ENCODE measurements at regions not wholly inside any gene's neighbourhood (a gene's known extent, or its start where the extent isn't known, plus 50 kb on each side); places are given as distances from the start of the nearest gene placed in this dataset.

DNA sequence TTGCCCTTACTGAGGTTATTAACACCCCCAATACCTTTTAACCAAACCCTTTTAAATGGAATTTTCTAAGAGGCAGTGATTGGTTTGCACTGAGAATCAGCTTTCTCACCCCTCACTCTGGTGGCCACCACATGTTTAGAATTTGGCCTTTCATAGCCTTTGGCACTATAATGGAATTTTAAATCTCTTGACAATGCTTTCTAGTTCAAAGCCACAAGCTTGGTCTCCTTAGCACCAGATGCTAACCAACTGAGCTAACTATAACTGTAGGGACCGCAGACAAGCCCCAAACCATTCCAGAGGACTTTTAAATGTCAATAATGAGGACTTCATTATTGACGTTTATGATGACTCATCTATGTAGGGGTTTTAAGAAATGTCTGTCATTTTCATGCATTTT lies 238.7 kb upstream of the SNX7 start:
- DNase-seq (ENCODE audit: low spot score): no peak

DNA sequence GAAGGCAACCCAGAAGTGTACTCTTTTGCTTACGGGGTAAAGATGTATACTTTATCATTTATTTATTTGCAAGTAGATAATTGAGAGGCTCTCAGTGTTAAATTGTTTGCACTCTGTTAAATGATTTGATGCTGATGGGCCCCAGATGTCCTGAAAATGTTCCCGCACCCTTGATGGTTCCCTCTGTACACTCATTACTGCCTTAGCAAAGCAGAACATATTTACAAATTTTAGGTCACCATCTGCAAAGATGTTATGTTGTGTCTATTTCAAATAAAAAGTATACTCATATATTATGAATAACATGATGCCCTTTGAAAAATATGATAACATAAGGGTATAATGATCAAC lies 240.5 kb upstream of the SNX7 start:
- DNase-seq (ENCODE audit: low spot score): no peak

- DNase-seq (ENCODE audit: low spot score): no peak
These were observed 241.0 kb upstream of the SNX7 start for GRCh38 chr1:98420376-98421084.

DNA sequence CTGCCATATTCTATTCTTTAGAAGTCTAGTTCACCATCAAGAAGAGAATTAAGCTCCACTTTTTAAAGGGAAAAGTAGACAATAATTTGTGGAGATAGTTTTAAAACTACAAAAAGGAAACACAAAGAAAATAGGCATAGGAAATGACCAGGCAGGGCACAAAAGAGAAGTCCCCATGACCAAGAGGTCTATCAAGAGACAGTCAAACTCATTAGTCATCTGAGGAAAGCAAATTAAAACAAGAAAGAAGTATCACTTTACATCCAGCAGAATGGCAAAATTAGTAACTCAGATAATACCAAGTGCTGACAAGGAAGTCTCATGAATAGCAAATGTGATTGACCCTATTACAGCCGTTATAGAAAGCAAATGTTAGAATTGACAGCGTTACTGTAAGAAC lies 243.7 kb upstream of the SNX7 start:
- DNase-seq (ENCODE audit: low spot score): no peak

- DNase-seq (ENCODE audit: low spot score): no peak
These were observed 251.4 kb upstream of the SNX7 start for GRCh38 chr1:98410082-98410481.

GRCh38 chr1:98406352-98407088 lies 255.0 kb upstream of the SNX7 start:
- DNase-seq (ENCODE audit: low spot score): no peak

GRCh38 chr1:98405581-98406074 lies 255.9 kb upstream of the SNX7 start:
- DNase-seq (ENCODE audit: low spot score): no peak

GRCh38 chr1:98404866-98405265 lies 256.7 kb upstream of the SNX7 start:
- no peak for DNase-seq (ENCODE audit: low spot score)

DNA sequence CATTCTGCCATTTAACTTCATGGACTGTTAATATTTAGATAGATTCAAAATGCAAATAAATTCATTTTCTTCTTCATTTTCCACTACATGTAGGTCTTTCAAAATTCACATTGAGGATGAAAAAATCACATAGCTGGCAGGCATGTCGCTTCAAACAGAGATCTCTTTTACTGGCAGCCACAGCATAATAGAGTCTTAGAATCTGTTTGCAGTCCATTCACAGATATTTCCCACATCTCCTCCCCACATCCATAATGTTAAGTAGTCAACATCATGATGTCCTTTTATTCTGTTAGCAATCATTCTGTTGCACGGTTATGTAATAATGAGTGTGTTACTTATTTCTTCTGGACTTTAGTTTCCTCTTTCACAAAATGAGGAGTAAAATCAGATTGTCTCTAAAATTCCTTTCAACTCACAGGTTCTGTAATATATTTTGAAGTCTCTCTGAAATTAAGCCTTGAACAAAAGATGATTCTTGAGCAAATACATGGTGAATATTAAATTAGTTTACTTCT lies 257.5 kb upstream of the SNX7 start:
- DNase-seq (ENCODE audit: low spot score): no peak

- no peak for DNase-seq (ENCODE audit: low spot score)
These were observed 258.7 kb upstream of the SNX7 start for GRCh38 chr1:98402860-98403259.

- no peak for DNase-seq (ENCODE audit: low spot score)
These were observed 261.1 kb upstream of the SNX7 start for GRCh38 chr1:98400446-98400845.

- DNase-seq (ENCODE audit: low spot score): no peak
These were observed 262.3 kb upstream of the SNX7 start for GRCh38 chr1:98399218-98399617.

DNA sequence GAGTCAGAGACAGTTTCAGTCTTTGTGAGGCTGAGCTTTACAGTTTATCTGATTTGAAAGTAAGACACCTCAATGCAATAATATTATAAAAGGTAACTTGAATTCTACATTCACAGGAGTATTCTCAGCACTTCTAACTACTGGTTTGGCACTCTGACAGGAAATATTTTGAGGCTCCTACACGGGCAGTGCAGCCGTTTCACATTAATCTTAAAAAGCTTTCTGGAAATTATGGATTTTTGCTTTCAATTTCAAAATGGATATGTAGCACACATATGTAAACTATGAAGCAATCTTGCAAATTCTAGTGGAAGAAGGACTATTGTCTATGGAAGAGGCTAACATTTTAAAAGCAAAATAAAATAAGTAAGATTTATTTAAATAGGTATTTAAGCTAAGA lies 262.9 kb upstream of the SNX7 start:
- no peak for DNase-seq (ENCODE audit: low spot score)

DNA sequence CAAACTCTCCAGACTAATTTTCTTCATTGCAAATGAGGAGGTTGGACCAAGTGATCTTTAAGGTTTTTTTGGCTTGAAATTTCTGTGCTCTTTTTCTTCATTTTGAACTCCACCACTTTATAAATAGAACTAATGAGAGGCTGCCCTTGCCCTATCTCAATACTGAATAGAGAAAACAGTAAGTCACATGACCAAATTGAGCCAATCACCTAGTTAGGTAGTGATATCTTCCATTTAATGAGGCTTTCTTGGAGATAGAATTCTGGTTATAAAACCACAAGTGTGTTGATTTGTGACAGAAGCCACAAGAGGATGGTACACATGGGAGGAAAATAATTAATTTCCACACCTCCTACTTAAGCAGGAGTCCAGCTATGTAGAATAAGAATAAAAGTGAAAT lies 263.4 kb upstream of the SNX7 start:
- DNase-seq (ENCODE audit: low spot score): no peak

DNA sequence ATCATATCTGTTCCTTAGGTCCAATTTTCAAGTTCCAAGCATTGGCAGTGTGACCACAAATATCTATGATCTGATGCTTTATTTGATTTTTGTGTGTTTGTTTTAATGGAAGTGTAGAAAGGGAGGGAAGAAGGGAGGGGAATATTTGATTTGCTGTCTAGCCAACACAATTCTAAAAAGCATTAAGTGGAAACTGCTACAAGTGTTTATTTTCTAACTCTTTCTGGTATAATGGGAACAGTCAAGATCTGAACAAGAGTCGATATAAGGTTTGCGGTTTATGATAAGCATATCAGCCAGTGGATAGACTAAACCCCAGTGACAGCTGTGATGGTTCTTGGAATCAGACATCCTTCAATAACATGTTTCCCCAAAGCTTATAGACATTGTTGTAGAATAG lies 267.8 kb upstream of the SNX7 start:
- DNase-seq (ENCODE audit: low spot score): no peak

GRCh38 chr1:98391175-98391574 lies 270.3 kb upstream of the SNX7 start:
- no peak for DNase-seq (ENCODE audit: low spot score)

DNA sequence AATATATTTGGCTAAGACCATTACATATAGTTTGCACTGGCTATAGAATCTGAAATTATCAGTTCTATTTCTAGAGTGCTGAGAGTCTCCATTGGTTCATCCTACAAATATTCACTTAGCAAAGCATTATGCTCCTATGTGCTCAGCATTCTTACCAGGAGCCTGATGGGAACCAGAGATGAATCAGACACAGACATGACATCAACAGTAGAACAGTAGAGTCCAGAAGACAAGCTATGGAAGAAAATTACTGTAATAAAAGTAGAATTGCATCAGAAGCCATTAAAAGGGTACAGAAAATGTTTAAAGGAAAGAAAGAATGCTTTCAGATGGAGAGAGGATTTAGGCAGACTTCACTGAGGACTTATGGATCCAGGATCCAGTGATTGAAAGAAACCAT lies 271.7 kb upstream of the SNX7 start:
- DNase-seq (ENCODE audit: low spot score): no peak

DNA sequence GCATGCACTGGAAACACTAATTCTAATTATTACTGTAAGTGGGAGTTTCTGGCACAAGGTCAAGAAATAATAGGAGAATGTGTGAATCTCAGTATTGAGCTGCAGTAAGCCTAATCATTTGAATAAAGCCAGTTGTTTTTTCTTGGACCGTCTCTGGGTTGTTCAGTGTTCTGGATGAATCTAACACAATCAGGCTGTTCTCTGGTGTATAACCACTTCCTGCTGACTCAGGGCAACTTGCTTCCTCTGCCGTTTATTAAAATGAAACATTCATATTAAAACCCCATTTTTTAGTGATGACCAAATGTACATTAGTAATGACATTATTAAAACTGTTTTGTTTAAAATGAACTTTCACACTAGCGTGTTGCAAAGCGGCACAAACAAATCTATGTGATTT lies 273.1 kb upstream of the SNX7 start:
- DNase-seq (ENCODE audit: low spot score): peak; percentile 68

DNA sequence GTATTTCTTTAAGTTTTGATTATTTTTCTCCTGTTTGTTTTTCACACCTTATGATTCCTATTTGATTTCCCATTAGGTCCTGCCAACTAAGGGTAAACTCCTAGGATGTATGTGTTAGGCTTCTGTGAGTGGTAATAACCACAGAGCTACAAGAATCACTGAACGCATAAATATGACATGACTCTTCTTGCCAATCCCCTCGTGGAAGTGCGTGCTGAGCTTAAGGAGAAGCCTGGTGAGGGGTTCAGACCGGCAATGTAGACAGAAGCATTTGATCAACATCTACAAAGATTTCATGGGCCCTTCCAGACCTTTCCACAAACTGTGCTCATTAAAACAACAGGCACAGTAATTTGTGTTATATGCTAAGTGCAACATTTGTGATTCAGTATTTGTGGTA lies 273.8 kb upstream of the SNX7 start:
- no peak for DNase-seq (ENCODE audit: low spot score)

DNA sequence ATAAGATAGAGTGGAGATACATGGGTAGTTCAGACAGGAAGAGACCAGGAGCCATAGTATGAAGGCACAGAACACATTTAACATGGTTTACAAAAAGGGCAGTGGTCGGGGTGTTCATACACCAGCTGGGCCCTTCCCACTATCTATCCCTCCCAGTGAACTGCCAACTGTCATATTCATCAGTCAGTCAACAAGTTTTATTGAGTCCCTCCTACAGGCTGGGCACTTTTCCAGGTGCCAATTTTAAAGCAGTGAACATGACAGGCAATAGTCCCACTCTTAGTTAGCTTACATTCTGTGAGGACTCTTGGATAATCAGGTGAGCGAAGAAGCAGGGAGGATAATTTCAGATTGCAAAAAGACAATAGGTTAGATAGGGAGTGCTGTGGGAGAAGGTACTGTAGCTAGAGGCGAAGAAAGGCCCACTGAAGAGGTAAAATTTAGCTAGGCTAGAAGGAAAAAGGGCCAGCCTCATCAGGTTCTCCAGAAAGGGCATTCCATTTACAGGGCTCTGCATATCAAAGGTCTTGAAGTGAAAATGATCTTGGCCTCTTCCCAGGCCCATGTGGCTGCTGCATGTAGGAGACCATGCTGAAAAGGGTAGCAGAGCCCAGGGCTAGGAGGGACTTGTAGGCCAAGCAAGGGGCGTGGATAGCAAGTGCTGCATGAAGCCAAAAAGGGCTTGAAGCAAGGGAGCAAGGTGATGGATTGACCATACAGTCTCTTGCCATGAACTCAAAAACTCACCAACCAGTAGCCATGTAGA lies 274.7 kb upstream of the SNX7 start:
- DNase-seq (ENCODE audit: low spot score): no peak

DNA sequence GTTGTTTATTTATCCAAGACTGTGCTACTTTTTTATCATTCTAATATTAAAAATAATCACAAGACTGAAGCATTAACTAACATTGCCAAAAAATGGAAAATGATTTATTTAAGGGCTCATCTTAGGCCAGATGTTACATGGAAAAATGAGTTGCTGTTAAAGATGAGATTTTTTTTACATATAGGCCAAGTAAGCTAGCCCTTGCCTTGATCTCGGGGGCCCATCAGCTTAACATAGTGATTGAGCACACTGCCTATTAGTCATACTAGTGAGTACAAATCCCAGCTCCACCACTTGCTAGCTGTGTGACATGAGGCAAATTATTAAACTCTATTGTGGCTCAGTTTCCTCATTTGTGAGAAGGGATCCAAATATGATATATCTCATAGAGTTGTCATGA lies 275.9 kb upstream of the SNX7 start:
- DNase-seq (ENCODE audit: low spot score): no peak

GRCh38 chr1:98384461-98385141 lies 276.9 kb upstream of the SNX7 start:
- DNase-seq (ENCODE audit: low spot score): no peak
